ENCODE measurements at regions not wholly inside any gene's neighbourhood (a gene's known extent, or its start where the extent isn't known, plus 50 kb on each side); places are given as distances from the start of the nearest gene placed in this dataset.
"Not testable (repeated sequence)": the region's sequence is repeated elsewhere in the genome, so short reads cannot be mapped to it uniquely, and the experiment has no call there.

- H3K4me1 Mint-ChIP-seq (ENCODE audit: unreplicated experiment): no peaks in the 10 kb centered on the region
Observed at GRCh38 chr3:26307787-26308186, 314.8 kb upstream of the LRRC3B start.

GRCh38 chr3:26308454-26308853 lies 314.1 kb upstream of the LRRC3B start:
- no peak for DNase-seq (ENCODE audit: extremely low spot score, unreplicated experiment)
- Mint-ChIP-seq H3K36me3 (peaks cover 3% of the 10 kb centered on the region), H3K4me3 (no peak overlapping the region), H3K27ac (no peak overlapping the region), H3K9me3 (peaks cover 15% of the 10 kb centered on the region), H3K27me3 (no peaks in the 10 kb centered on the region), H3K4me1 (ENCODE audit: unreplicated experiment) (no peaks in the 10 kb centered on the region)
- no peak for TF ChIP-seq CTCF (conservative IDR thresholded peaks at IDR 0.05)

More at GRCh38 chr3:26307787-26308186, 314.8 kb upstream of the LRRC3B start:
- H3K9me3 Mint-ChIP-seq: peaks cover 15% of the 10 kb centered on the region
- peaks cover 3% of the 10 kb centered on the region for H3K36me3 Mint-ChIP-seq
- TF ChIP-seq CTCF (conservative IDR thresholded peaks at IDR 0.05): no peak
- no peak for DNase-seq (ENCODE audit: extremely low spot score, unreplicated experiment)
- H3K27me3 Mint-ChIP-seq: no peaks in the 10 kb centered on the region
- no peak overlapping the region for H3K4me3 Mint-ChIP-seq
- H3K27ac Mint-ChIP-seq: no peak overlapping the region

GRCh38 chr3:26309536-26309935 lies 313.0 kb upstream of the LRRC3B start:
- peaks cover 15% of the 10 kb centered on the region for H3K9me3 Mint-ChIP-seq
- not testable (repeated sequence) for DNase-seq (ENCODE audit: extremely low spot score, unreplicated experiment); H3K27me3 Mint-ChIP-seq; H3K27ac Mint-ChIP-seq; H3K36me3 Mint-ChIP-seq; H3K4me1 Mint-ChIP-seq (ENCODE audit: unreplicated experiment); H3K4me3 Mint-ChIP-seq

- no peak for TF ChIP-seq CTCF (conservative IDR thresholded peaks at IDR 0.05)
- Mint-ChIP-seq H3K9me3 (peaks cover 15% of the 10 kb centered on the region), H3K36me3 (peaks cover 3% of the 10 kb centered on the region), H3K4me3 (no peak overlapping the region), H3K27me3 (no peaks in the 10 kb centered on the region), H3K4me1 (ENCODE audit: unreplicated experiment) (peaks cover 6% of the 10 kb centered on the region), H3K27ac (no peak overlapping the region)
- DNase-seq (ENCODE audit: extremely low spot score, unreplicated experiment): no peak
Observed at GRCh38 chr3:26312816-26313215, 309.8 kb upstream of the LRRC3B start.

GRCh38 chr3:26316472-26316871 lies 306.1 kb upstream of the LRRC3B start:
- no peak overlapping the region for H3K27ac Mint-ChIP-seq
- TF ChIP-seq CTCF (conservative IDR thresholded peaks at IDR 0.05): no peak
- no peak overlapping the region for H3K4me3 Mint-ChIP-seq
- H3K36me3 Mint-ChIP-seq: no peaks in the 10 kb centered on the region
- H3K9me3 Mint-ChIP-seq: peaks cover 7% of the 10 kb centered on the region
- no peak for DNase-seq (ENCODE audit: extremely low spot score, unreplicated experiment)
- peaks cover 6% of the 10 kb centered on the region for H3K4me1 Mint-ChIP-seq (ENCODE audit: unreplicated experiment)
- H3K27me3 Mint-ChIP-seq: no peaks in the 10 kb centered on the region

GRCh38 chr3:26323741-26324140 lies 298.8 kb upstream of the LRRC3B start:
- H3K9me3 Mint-ChIP-seq: peaks cover 10% of the 10 kb centered on the region
- not testable (repeated sequence) for H3K27me3 Mint-ChIP-seq; H3K27ac Mint-ChIP-seq; DNase-seq (ENCODE audit: extremely low spot score, unreplicated experiment); H3K4me3 Mint-ChIP-seq; H3K36me3 Mint-ChIP-seq; H3K4me1 Mint-ChIP-seq (ENCODE audit: unreplicated experiment)

- H3K27me3 Mint-ChIP-seq: no peaks in the 10 kb centered on the region
- no peaks in the 10 kb centered on the region for H3K4me1 Mint-ChIP-seq (ENCODE audit: unreplicated experiment)
- H3K27ac Mint-ChIP-seq: no peak overlapping the region
- H3K9me3 Mint-ChIP-seq: no peaks in the 10 kb centered on the region
- no peak overlapping the region for H3K4me3 Mint-ChIP-seq
- no peak for TF ChIP-seq CTCF (conservative IDR thresholded peaks at IDR 0.05)
- DNase-seq (ENCODE audit: extremely low spot score, unreplicated experiment): no peak
- H3K36me3 Mint-ChIP-seq: no peaks in the 10 kb centered on the region
Observed at GRCh38 chr3:26340001-26340400, 282.6 kb upstream of the LRRC3B start.

Data from type B pancreatic cell (in vitro differentiated cells).